ENCODE measurements at regions not wholly inside any gene's neighbourhood (a gene's known extent, or its start where the extent isn't known, plus 50 kb on each side); places are given as distances from the start of the nearest gene placed in this dataset.

- no peaks in the 10 kb centered on the region for H3K36me3 ChIP-seq
- H3K27me3 ChIP-seq, result peaks cover 7% of the 10 kb centered on the region
- H3K27ac ChIP-seq, result no peak overlapping the region
- WGBS, 2 donors (ENCODE audit: low coverage in 1 of 2), result 43 to 57% methylated on average over 4 to 6 of the region's 14 CpGs
- no peak for ATAC-seq
- no peak overlapping the region for H3K4me3 ChIP-seq
- TF ChIP-seq POLR2AphosphoS5 (IDR thresholded peaks at IDR 0.05) (no peak), CTCF (IDR thresholded peaks at IDR 0.05) (no peak), POLR2A (IDR thresholded peaks at IDR 0.05) (no peak), EP300 (IDR thresholded peaks at IDR 0.05) (no peak)
- no peaks in the 10 kb centered on the region for H3K4me1 ChIP-seq
- H3K9me3 ChIP-seq, result no peaks in the 10 kb centered on the region
Measured at GRCh38 chr5:159514229-159514810, 184.0 kb upstream of the IL12B start.

- no peaks in the 10 kb centered on the region for H3K36me3 ChIP-seq
- H3K4me3 ChIP-seq, result no peak overlapping the region
- H3K4me1 ChIP-seq, result no peaks in the 10 kb centered on the region
- 38 to 86% methylated on average over 1 of the region's 4 CpGs for WGBS, 2 donors (ENCODE audit: low coverage in 1 of 2)
- TF ChIP-seq POLR2AphosphoS5 (IDR thresholded peaks at IDR 0.05), result no peak
- no peak for TF ChIP-seq EP300 (IDR thresholded peaks at IDR 0.05)
- TF ChIP-seq POLR2A (IDR thresholded peaks at IDR 0.05), result no peak
- no peak for TF ChIP-seq CTCF (IDR thresholded peaks at IDR 0.05)
- no peaks in the 10 kb centered on the region for H3K9me3 ChIP-seq
- H3K27me3 ChIP-seq, result peaks cover 7% of the 10 kb centered on the region
- no peak for ATAC-seq
- H3K27ac ChIP-seq, result no peak overlapping the region
Measured at GRCh38 chr5:159515197-159515596, 184.9 kb upstream of the IL12B start.

- Histone ChIP-seq H3K27me3 (peaks cover 7% of the 10 kb centered on the region), H3K4me1 (no peaks in the 10 kb centered on the region), H3K4me3 (no peak overlapping the region), H3K36me3 (no peaks in the 10 kb centered on the region), H3K9me3 (no peaks in the 10 kb centered on the region), H3K27ac (no peak overlapping the region)
- TF ChIP-seq POLR2AphosphoS5 (IDR thresholded peaks at IDR 0.05) (no peak), POLR2A (IDR thresholded peaks at IDR 0.05) (no peak), CTCF (IDR thresholded peaks at IDR 0.05) (peak; percentile 16 to 57 (median 38))
- no peak for ATAC-seq
- WGBS, 2 donors (ENCODE audit: low coverage in 1 of 2), result 25 to 45% methylated on average over 10 of the region's 10 CpGs
Measured at GRCh38 chr5:159515909-159516415, 185.7 kb upstream of the IL12B start.

GRCh38 chr5:159518371-159518770, 188.1 kb upstream of the IL12B start:
- 46 to 70% methylated on average over 2 of the region's 3 CpGs for WGBS, 2 donors (ENCODE audit: low coverage in 1 of 2)
- Histone ChIP-seq H3K9me3 (no peaks in the 10 kb centered on the region), H3K4me3 (no peak overlapping the region), H3K36me3 (no peaks in the 10 kb centered on the region), H3K27me3 (peaks cover 7% of the 10 kb centered on the region), H3K4me1 (no peaks in the 10 kb centered on the region), H3K27ac (no peak overlapping the region)
- ATAC-seq, result no peak
- TF ChIP-seq POLR2AphosphoS5 (IDR thresholded peaks at IDR 0.05), result no peak
- no peak for TF ChIP-seq POLR2A (IDR thresholded peaks at IDR 0.05)
- no peak for TF ChIP-seq EP300 (IDR thresholded peaks at IDR 0.05)
- no peak for TF ChIP-seq CTCF (IDR thresholded peaks at IDR 0.05)

GRCh38 chr5:159519365-159519764, 189.1 kb upstream of the IL12B start:
- WGBS, 2 donors (ENCODE audit: low coverage in 1 of 2), result 31 to 45% methylated on average over 2 to 5 of the region's 7 CpGs
- Histone ChIP-seq H3K4me1 (no peaks in the 10 kb centered on the region), H3K27ac (no peak overlapping the region), H3K36me3 (no peaks in the 10 kb centered on the region), H3K4me3 (no peak overlapping the region), H3K9me3 (no peaks in the 10 kb centered on the region), H3K27me3 (peaks cover 5% of the 10 kb centered on the region)
- no peak for ATAC-seq
- TF ChIP-seq POLR2AphosphoS5 (IDR thresholded peaks at IDR 0.05) (no peak), CTCF (IDR thresholded peaks at IDR 0.05) (no peak), POLR2A (IDR thresholded peaks at IDR 0.05) (no peak), EP300 (IDR thresholded peaks at IDR 0.05) (no peak)

Data from gastroesophageal sphincter (tissue), 4 donors.